ENCODE measurements at regions not wholly inside any gene's neighbourhood (a gene's known extent, or its start where the extent isn't known, plus 50 kb on each side); places are given as distances from the start of the nearest gene placed in this dataset.

DNA sequence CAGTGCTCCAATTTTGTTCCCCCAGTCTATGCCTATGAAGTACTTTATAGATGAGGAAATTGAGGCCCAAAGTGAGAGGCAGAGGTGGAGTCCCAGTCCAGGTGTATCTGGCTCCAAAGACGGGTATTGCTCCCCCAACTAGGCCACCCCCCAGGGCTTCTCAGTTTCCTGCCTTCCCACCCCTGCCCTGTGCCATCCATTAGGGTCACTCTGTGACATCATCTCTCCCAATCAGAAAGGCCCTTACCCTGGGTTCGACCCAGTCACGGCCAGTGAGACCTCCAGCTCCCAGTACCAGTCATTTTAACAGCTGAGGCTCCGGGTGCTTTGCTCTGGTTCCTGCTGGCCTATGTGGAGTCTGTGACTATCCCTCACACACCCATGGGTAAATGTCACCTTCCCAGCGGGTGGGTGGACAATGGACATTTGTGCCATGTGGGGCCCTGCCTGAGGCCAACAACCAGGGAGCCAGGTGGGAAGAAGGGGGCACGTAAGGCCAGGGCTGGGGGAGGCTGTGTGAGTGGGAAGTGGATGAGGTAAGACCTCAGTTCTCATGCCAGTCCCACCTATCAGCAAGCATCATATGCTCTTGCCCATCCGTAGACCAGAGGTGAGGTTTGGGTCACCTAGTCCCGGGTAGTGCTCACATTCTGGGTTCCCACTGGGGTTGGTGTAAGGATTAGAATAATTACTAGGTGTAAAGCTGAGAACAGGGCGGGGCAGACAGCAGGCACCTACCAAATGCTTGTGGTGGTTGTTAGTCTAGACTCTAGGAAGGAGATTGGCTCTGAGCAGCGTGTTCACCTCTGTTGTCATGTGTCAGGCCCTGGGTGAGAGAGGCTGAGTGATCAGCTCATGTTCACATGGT, 685.9 kb downstream of the MATN1 start:
- Histone ChIP-seq H3K4me3 (no peak overlapping the region), H3K36me3 (no peaks in the 10 kb centered on the region), H3K4me1 (no peaks in the 10 kb centered on the region), H3K27ac (no peak overlapping the region), H3K27me3 (peaks cover 0 to 5% (median 0%) of the 10 kb centered on the region in 4 donors), H3K9me3 (peaks cover 0 to 3% (median 0%) of the 10 kb centered on the region in 4 donors)
- WGBS, 2 donors = 79 to 82% methylated on average over 6 to 10 of the region's 10 CpGs
- ATAC-seq (ENCODE audit: low FRiP score in 2 of 2) = no peak
- DNase-seq = no peak
- TF ChIP-seq EP300 (IDR thresholded peaks at IDR 0.05) = no peak
- TF ChIP-seq POLR2AphosphoS5 (IDR thresholded peaks at IDR 0.05) = no peak
- TF ChIP-seq POLR2A (IDR thresholded peaks at IDR 0.05) = no peak
- TF ChIP-seq, protein P1, sequence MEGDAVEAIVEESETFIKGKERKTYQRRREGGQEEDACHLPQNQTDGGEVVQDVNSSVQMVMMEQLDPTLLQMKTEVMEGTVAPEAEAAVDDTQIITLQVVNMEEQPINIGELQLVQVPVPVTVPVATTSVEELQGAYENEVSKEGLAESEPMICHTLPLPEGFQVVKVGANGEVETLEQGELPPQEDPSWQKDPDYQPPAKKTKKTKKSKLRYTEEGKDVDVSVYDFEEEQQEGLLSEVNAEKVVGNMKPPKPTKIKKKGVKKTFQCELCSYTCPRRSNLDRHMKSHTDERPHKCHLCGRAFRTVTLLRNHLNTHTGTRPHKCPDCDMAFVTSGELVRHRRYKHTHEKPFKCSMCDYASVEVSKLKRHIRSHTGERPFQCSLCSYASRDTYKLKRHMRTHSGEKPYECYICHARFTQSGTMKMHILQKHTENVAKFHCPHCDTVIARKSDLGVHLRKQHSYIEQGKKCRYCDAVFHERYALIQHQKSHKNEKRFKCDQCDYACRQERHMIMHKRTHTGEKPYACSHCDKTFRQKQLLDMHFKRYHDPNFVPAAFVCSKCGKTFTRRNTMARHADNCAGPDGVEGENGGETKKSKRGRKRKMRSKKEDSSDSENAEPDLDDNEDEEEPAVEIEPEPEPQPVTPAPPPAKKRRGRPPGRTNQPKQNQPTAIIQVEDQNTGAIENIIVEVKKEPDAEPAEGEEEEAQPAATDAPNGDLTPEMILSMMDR (IDR thresholded peaks at IDR 0.05) = no peak

DNA sequence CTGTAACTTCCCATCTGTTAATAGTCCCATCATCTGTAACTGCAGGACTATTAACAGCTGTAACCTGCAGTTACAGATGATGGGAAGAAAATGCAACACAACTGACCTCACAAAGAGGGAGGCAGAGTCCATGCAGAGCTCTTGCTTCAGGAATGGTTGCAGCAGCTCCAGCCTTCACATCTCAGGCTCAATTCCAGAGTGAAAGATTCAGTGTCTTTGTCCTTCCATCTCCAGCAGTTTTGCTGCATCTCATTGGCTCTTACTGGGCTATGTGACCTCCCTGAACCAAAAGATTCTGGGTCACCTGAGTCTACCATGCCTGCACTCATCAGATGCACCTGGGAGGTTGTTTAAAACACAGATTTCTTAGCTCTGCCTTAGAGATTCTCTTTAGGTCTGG, 686.7 kb downstream of the MATN1 start:
- Histone ChIP-seq H3K9me3 (no peaks in the 10 kb centered on the region), H3K36me3 (no peaks in the 10 kb centered on the region), H3K4me3 (no peak overlapping the region), H3K27me3 (peaks cover 0 to 5% (median 0%) of the 10 kb centered on the region in 4 donors), H3K27ac (no peak overlapping the region), H3K4me1 (no peaks in the 10 kb centered on the region)
- no peak for TF ChIP-seq POLR2A (IDR thresholded peaks at IDR 0.05)
- TF ChIP-seq EP300 (IDR thresholded peaks at IDR 0.05) = no peak
- TF ChIP-seq, protein P1 (IDR thresholded peaks at IDR 0.05) = no peak
- TF ChIP-seq POLR2AphosphoS5 (IDR thresholded peaks at IDR 0.05) = no peak
- ATAC-seq (ENCODE audit: low FRiP score in 2 of 2) = no peak
- no peak for DNase-seq

DNA sequence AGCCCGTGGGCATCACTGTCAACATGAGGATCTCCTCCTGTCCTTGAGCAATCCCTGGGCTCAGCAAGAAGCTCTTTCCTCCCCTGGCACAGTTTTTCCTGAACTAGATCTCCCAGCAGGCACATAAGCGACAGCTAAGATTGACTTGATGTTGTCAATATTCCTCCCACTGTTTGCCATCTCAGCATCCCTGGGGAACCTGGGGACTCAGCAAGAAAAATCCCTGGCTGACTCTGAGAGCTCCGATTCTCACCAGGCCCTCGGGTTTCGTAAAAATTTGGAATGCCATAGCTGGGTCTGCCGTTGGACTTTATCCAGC, 687.2 kb downstream of the MATN1 start:
- no peak for DNase-seq
- Histone ChIP-seq H3K4me1 (no peaks in the 10 kb centered on the region), H3K36me3 (no peaks in the 10 kb centered on the region), H3K9me3 (no peaks in the 10 kb centered on the region), H3K4me3 (no peak overlapping the region), H3K27ac (no peak overlapping the region), H3K27me3 (peaks cover 0 to 5% (median 0%) of the 10 kb centered on the region in 4 donors)
- WGBS, 2 donors = 68 to 80% methylated on average over 6 of the region's 6 CpGs
- no peak for TF ChIP-seq POLR2AphosphoS5 (IDR thresholded peaks at IDR 0.05)
- TF ChIP-seq EP300 (IDR thresholded peaks at IDR 0.05) = no peak
- TF ChIP-seq POLR2A (IDR thresholded peaks at IDR 0.05) = no peak
- TF ChIP-seq, protein P1 (IDR thresholded peaks at IDR 0.05) = no peak
- ATAC-seq (ENCODE audit: low FRiP score in 2 of 2) = no peak

DNA sequence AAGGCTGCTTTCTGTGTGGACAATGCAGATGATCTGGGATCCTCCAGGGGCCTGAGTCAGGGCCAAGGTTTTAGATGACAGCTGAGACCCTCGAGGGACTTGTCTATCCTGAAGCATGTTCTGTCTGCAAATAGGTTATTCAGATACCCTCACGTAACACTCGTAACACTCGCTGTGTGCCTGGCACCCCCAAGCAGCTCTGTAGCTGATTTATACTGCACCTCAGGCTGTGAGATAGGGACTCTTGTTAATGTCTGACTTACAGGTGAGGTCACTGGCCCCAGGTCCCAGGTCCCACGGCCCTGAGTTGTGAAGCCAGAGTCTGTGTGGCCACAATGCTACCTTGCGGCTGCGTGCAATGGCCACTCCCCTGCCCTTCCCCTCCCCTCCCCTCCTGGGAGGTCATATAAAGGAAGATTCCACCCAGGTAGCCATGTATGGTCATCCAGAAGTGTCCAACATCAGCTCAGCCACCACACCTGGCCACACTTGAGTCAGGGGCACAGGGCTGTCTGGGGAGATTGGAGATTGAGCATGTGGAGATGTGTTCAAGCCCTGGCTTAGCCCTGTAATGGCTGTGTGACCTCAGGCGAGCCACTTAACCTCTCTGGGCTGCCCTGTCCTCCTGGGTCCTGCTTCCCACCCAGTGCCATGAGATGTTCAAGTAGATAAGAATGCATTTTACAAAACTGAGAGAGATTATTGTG, 687.7 kb downstream of the MATN1 start:
- no peak for TF ChIP-seq POLR2AphosphoS5 (IDR thresholded peaks at IDR 0.05)
- TF ChIP-seq EP300 (IDR thresholded peaks at IDR 0.05) = no peak
- TF ChIP-seq POLR2A (IDR thresholded peaks at IDR 0.05) = no peak
- TF ChIP-seq, protein P1 (IDR thresholded peaks at IDR 0.05) = no peak
- ATAC-seq (ENCODE audit: low FRiP score in 2 of 2) (no peak), DNase-seq (no peak)
- Histone ChIP-seq H3K36me3 (no peaks in the 10 kb centered on the region), H3K27me3 (peaks cover 0 to 5% (median 0%) of the 10 kb centered on the region in 4 donors), H3K4me1 (no peaks in the 10 kb centered on the region), H3K9me3 (no peaks in the 10 kb centered on the region), H3K27ac (no peak overlapping the region), H3K4me3 (no peak overlapping the region)
- WGBS, 2 donors = 72 to 94% methylated on average over 3 to 8 of the region's 8 CpGs

Measured in upper lobe of left lung (tissue), 6 donors.